ENCODE measurements at regions not wholly inside any gene's neighbourhood (a gene's known extent, or its start where the extent isn't known, plus 50 kb on each side); places are given as distances from the start of the nearest gene placed in this dataset.
A peak's percentile ranks its signal among the peaks of the same experiment; 100 is the strongest.
"Not testable (repeated sequence)": the region's sequence is repeated elsewhere in the genome, so short reads cannot be mapped to it uniquely, and the experiment has no call there.

GRCh38 chrX:53883196-53883595 is 161.1 kb downstream of the PHF8 start:
- no peak for DNase-seq

GRCh38 chrX:53882331-53882730 is 161.9 kb downstream of the PHF8 start:
- DNase-seq, result no peak

- not testable (repeated sequence) for DNase-seq
Measured at GRCh38 chrX:53880786-53881185, 163.5 kb downstream of the PHF8 start.

- no peak for DNase-seq
Measured at GRCh38 chrX:53859890-53860289, 173.4 kb upstream of the HUWE1 start.

GRCh38 chrX:53831662-53832635 is 145.4 kb upstream of the HUWE1 start:
- peak; percentile 4 for DNase-seq

- no peak for DNase-seq
Measured at GRCh38 chrX:53824686-53825085, 138.2 kb upstream of the HUWE1 start.

- not testable (repeated sequence) for DNase-seq
Measured at GRCh38 chrX:53818115-53818514, 131.6 kb upstream of the HUWE1 start.

- no peak for DNase-seq
Measured at GRCh38 chrX:53817548-53817947, 131.0 kb upstream of the HUWE1 start.

- no peak for DNase-seq
Measured at GRCh38 chrX:53813670-53814440, 127.3 kb upstream of the HUWE1 start.

GRCh38 chrX:53798281-53798680 is 111.8 kb upstream of the HUWE1 start:
- no peak for DNase-seq

GRCh38 chrX:53795576-53795975 is 109.1 kb upstream of the HUWE1 start:
- DNase-seq, result no peak

- no peak for DNase-seq
Measured at GRCh38 chrX:53794181-53794580, 107.7 kb upstream of the HUWE1 start.

- DNase-seq, result no peak
Measured at GRCh38 chrX:53768865-53769264, 82.3 kb upstream of the HUWE1 start.

- DNase-seq, result no peak
Measured at GRCh38 chrX:53768451-53768850, 81.9 kb upstream of the HUWE1 start.

GRCh38 chrX:53767544-53767943 is 81.0 kb upstream of the HUWE1 start:
- no peak for DNase-seq

- DNase-seq, result not testable (repeated sequence)
Measured at GRCh38 chrX:53757181-53757580, 70.7 kb upstream of the HUWE1 start.

- DNase-seq, result no peak
Measured at GRCh38 chrX:53746718-53747117, 60.2 kb upstream of the HUWE1 start.

- DNase-seq, result no peak
Measured at GRCh38 chrX:53743244-53743643, 56.7 kb upstream of the HUWE1 start.

GRCh38 chrX:53738370-53738906 is 51.9 kb upstream of the HUWE1 start:
- DNase-seq, result no peak

Data from NCI-H1694 treated with DMSO at 0.1 percent for 48 hours (cell line).